ENCODE measurements at regions not wholly inside any gene's neighbourhood (a gene's known extent, or its start where the extent isn't known, plus 50 kb on each side); places are given as distances from the start of the nearest gene placed in this dataset.

GRCh38 chr17:69724238-69724637 is 309.7 kb downstream of the MAP2K6 start:
- TF ChIP-seq CTCF (IDR thresholded peaks at IDR 0.05) (no peak), POLR2A (IDR thresholded peaks at IDR 0.05) (no peak), EP300 (IDR thresholded peaks at IDR 0.05) (no peak)

Measured in ovary (tissue), 3 donors.